GM19043 (cell line): ENCODE measurements at regions not wholly inside any gene's neighbourhood (a gene's known extent, or its start where the extent isn't known, plus 50 kb on each side); places are given as distances from the start of the nearest gene placed in this dataset.

Experiments used
- ATAC-seq: cut with Tn5 transposase; IDR thresholded peaks from one replicate; pipeline ENCODE4 v1.9.1; 2021; ENCODE audit warnings: low read depth; ENCODE audit not compliant: unreplicated experiment

- ATAC-seq: no peak
Measured at GRCh38 chr1:195045072-195045471, 1563.2 kb downstream of the KCNT2 start.

DNA sequence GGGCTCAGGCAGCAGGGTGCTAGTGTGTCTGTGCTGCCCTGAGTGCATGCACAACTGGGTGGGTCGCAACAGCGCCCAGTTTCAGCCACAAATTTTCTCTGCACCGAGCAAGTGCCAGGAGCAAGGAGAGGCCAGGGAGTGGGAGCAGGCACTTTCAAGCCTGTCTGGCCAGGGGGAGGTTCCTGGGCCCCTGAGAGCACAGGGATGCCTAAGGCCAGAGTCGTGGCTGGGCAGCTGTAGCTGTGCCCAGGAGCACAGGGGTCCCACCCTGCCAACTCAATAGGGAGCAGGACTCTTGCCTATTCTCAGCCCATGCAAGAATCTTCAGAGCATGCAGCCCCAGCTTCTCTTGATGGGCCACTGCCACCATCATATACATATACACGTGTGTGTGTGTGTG lies 1577.4 kb downstream of the KCNT2 start:
- ATAC-seq: no peak

DNA sequence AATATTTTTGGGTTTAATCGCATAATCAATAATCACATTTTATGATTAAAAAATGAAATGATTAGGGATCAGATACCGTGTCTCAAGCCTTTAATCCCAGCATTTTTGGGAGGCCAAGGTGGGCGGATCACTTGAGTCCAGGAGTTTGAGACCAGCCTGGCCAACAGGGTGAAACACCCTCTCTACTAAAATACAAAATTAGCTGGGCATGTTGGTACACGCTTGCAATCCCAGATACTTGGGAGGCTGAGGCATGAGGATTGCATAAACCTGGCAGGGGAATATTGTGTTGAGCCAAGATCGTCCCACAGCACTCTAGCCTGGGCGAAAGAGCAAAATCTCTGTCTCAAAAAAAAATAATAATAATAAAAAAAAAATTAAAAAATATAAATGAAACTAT lies 1581.4 kb downstream of the KCNT2 start:
- ATAC-seq: no peak

- no peak for ATAC-seq
Measured at GRCh38 chr1:195019385-195019784, 1588.9 kb downstream of the KCNT2 start.

DNA sequence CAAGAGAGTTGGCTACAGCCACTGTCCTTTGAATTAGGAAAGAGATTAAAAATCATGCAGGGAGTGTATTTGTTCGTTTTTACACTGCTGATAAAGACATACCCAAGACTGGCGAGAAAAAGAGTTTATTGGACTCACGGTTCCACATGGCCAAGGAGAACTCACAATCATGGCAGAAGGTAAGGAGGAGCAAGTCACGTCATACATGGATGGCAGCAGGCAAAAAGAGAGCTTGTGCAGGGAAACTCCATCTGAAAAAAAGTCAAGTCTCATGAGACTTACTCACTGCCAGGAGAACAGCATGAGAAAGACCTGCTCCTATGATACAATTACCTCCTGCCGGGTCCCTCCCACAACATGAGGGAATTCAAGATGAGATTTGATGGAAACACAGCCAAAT lies 1595.2 kb downstream of the KCNT2 start:
- no peak for ATAC-seq

- no peak for ATAC-seq
Measured at GRCh38 chr1:195005338-195005737, 1602.9 kb downstream of the KCNT2 start.

DNA sequence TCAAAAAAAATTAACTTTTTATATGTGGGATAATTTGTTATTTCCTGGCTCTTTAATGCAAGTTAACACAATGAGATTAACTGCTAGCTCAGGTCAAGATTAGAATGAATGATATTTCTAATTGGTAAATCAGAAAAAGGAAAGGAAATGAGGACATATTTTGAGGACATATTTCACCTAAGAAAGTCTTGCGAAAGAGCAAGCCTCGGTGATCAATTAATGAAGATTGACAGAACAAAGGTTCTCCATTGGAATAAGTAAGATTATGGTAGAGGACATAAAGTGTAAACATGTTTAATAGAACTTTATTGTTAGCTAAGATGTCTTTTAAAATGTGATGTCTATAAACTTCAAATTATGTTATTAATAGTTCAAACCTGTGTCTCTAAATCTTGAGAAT lies 1617.8 kb downstream of the KCNT2 start:
- no peak for ATAC-seq

- ATAC-seq: no peak
Measured at GRCh38 chr1:194975913-194976312, 1632.3 kb downstream of the KCNT2 start.

DNA sequence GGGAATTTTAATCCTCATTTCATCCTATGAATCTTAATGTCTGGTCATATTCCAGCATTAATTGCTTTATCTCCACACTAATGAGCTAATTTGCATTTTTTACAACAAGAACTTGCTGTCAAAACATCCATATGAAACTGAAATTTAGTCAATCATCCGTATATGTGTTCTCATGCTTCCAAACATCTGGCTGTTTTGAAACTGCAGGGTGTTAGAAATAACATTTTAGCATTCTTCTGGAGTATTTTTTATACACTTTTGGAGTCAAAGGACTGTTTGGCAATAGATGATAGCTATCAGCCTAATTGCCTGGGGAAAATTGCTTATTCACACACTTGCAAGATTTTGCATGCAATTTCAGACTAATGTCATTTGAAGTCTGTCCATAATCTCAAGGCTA lies 1639.3 kb downstream of the KCNT2 start:
- ATAC-seq: no peak

- no peak for ATAC-seq
Measured at GRCh38 chr1:194959795-194960194, 1648.4 kb downstream of the KCNT2 start.

DNA sequence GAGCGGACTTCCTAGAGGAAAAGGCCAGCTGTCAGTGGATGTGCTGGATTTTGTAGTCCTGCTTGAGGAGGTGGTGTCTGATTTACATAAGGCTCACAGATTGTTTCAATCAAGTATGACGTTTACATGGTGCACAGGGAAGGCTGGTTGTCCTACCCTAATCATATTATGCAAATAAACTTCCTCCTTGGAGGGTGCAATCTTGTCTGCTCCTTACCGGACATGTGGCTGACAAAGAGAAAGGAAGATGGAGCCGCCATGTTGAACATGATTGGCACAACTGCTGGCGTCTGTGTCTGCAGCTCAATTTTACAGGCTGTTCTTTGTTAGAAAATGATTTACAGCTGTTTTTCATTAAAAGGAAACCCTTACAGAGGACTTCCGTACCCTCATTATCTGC lies 1656.1 kb downstream of the KCNT2 start:
- no peak for ATAC-seq

GRCh38 chr1:194950584-194950983 lies 1657.7 kb downstream of the KCNT2 start:
- no peak for ATAC-seq

DNA sequence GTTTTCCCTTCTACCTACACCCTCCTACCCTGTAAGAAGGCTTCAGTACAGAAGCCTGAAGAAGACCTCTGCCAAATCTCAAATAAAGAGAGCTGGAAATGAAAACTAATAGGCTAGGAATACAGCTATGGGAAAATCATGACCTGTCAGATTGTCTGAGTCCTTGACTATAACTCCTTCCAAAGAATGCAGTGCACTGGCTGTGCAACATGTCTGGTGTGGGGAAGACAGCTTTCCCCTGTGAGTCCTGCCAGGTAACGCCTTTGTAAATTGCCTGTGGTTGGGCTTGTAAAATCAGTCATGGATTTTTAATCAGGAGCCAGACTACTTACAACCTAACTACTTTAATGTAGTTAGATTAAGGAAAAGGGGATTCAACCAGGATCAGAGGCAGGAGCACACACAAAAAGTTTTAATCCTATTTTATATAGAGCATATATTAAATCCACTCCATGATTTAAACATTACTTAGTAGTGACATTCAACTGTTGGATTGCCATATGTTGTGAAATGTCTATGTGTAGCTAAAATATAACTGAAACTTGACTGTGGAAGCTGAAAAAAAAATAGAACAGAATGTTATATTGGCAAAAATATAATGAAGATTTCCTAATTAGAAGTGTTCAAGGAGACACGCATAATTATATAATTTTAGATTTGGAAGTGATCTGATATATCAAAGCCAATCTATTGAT lies 1667.8 kb downstream of the KCNT2 start:
- no peak for ATAC-seq

- no peak for ATAC-seq
Measured at GRCh38 chr1:194935864-194936263, 1672.4 kb downstream of the KCNT2 start.

- ATAC-seq: no peak
Measured at GRCh38 chr1:194931166-194931565, 1677.1 kb downstream of the KCNT2 start.

- no peak for ATAC-seq
Measured at GRCh38 chr1:194930132-194930531, 1678.1 kb downstream of the KCNT2 start.

- ATAC-seq: no peak
Measured at GRCh38 chr1:194929357-194929756, 1678.9 kb downstream of the KCNT2 start.

GRCh38 chr1:194919146-194919545 lies 1689.1 kb downstream of the KCNT2 start:
- ATAC-seq: no peak

GRCh38 chr1:194917769-194918168 lies 1690.5 kb downstream of the KCNT2 start:
- no peak for ATAC-seq

DNA sequence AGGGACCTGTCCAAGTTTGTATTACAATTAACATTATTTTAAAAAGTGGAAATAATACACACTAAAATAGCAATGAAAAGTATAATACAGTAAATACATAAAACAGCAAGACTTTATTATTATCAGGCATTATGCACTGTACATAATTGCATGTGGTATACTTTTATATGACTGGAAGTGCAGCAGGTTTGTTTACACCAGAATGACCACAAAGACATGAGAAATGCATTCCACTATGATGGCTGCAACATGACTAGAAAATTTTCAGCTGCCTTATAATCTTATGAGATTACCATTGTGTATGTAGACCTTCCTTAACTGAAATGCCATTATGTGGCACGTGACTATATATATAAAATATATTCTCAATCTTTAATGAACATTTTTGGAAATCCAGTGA lies 1699.6 kb downstream of the KCNT2 start:
- ATAC-seq: no peak

DNA sequence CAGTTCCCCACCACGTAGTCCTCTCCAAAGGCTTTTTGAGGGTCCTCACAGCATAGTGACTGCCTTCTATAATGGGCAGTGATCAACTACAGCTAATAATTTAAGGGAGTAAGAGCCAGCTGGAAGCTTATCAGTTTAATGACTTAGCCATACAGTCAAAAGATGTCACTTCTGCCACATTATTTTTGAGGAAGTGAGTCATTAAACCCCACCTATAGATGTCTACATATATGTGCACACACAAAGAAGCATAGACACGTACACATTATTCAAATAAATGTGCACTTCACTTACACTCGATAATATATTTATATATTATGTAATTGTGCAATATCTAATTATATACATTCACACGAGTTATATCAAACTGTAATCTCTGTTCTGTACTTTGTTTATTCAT lies 1704.7 kb downstream of the KCNT2 start:
- ATAC-seq: no peak

GRCh38 chr1:194889310-194889709 lies 1702.9 kb upstream of the B3GALT2 start:
- no peak for ATAC-seq

- no peak for ATAC-seq
Measured at GRCh38 chr1:194870860-194871259, 1684.4 kb upstream of the B3GALT2 start.
